GM19023 (cell line): ENCODE measurements at regions not wholly inside any gene's neighbourhood (a gene's known extent, or its start where the extent isn't known, plus 50 kb on each side); places are given as distances from the start of the nearest gene placed in this dataset.
A peak's percentile ranks its signal among the peaks of the same experiment; 100 is the strongest.

Experiments used
- ATAC-seq: cut with Tn5 transposase; IDR thresholded peaks from one replicate; pipeline ENCODE4 v1.9.1; 2021; ENCODE audit warnings: mild to moderate bottlenecking, moderate library complexity; ENCODE audit not compliant: unreplicated experiment

DNA sequence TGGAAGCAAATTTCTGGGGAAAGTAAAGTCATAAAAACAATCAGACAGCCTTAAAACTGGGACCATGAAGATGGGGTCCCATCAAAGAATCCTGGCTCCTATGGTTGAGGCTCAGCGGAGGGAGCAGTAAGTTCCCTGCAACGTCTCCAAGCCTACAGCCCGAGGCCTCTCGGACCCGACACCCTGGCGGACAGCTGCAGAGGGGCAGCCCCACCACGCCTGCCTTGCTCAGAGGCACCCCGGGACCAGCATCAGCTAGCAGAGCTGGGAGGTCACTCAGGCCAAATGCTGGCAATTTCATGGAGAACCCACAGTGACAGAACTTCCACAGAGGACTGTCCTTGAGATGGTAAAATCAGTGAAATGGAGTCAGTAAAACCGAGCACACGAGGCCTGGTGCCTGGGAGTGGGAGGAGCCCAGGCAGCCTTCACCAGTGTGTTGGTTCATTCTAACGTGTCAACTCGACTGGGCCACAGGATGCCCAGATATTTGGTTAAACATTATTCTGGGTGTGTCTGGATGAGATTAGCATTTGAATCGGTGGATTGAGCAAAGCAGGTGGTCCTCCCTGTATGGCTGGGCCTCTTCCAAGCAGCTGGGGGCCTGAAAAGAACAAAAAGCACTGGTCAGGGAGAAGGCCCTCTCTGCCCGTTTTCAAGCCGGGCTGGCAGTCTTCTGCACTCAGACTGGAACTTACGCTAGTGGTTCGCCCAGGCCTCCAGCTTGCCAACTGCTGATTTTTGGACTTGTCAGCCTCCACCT is 96.2 kb upstream of the INSIG1 start:
- ATAC-seq = no peak

DNA sequence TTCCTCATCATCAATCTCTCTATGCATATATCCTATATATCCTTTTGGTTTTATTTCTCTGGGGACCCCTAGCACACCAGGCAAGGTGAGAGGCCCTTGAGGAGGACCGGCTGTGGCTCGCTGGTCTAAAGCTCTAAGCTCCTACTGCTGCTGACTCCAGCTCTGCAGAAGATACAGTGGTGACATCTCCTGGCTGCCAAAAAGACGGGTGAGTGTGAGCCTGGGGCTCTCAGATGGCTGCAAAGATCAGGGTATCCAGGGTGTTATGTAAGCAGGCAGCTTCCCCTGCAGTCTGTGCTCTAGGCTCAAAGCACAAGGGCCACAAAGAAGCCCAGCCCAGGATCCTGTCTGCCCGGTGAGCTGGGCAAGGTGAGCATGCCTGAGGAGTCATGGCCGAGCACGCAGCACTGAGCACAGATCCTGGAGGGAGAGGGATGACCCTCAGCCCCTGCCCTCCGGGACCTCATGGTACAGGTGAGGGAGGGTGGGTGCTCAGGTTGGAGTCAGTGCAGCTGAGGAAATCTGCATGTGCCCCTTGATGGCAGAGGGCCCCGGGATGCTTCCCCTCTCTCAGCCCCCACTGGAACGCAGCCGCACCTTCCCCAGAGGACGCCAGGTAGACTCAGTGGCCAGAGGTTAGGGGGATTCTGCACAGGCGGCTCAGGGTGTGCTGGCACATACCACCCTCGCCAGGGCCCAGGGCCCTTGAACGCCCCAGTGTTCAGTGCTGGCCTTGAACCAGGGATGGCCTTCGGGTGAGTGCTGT is 95.4 kb upstream of the INSIG1 start:
- ATAC-seq = no peak

DNA sequence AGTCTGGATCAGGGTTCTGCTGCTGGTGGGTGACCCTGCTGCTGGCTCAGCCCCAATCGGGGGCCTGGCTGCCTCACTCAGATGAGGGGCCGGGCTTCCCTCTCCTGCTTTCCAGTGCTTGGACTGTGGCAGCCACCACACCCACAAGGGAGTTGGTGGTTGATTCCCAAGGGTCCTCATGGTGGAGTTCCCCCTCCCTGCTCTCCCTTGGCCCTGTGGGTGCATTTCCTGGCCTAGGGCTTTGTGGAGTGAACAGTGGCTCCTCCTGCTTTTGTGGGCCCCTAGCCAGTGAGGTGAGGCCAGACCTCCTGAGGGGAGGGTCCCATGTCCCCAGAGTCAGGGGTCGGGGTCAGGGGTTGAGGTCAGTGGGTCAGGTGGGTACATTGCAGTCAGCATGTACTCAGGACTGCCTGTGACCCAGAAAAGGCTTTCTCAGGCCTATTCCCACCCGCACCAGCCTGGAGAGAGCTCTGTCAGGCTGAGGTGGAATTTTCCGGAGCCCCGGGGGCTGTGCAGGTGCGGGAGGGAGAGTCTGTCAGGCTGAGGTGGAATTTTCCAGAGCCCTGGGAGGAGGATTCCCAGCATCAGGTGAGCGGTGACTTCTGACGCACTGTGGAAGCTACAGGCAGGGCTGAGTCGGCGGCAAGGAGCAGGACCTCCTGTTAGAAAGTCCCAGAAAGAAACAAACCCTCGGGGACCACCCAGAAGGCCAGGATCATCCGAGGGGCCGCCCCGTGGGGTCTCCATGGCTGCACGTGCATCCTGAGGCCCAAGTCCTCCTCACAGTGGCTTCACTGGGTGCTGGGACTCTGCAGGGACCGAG is 94.4 kb upstream of the INSIG1 start:
- no peak for ATAC-seq

DNA sequence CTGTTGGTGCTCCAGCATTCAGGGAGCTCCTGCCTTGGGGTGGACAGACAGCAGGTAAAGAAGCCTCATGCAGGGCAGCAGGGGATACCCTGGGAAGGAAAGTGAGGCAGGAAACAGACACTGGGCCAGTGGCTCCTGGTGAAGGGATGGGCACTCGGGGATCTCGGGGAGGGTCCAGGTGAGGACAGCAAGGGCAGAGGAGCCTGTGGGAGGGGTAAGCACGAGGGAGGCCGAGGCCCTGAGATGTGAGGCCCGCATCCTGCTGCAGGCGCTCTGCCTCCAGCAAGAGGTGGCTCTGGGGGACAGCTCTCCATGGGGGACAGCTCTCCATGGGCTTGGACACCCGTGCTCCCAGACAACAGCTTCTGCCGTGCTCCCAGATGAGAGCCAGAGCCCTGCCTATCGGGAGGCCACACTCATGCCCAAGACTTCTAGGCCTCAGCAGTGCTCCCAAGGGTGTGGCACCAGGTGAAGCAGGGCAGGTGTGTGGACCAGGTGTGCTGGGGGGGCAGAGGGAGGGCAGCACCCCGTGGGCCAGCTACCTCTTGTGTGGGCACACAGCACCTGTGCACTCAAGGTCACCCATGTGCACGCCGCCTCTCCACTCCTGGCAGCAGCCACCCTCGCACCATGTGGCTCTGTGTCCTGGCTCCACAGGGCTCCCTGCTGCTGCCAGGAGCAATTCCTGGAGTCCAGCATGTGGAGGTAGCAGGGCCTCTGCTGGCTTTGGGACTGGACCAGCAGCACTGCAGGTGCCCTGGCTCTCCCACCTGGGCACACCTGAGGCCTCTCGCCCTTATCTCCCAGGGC is 93.6 kb upstream of the INSIG1 start:
- no peak for ATAC-seq

GRCh38 chr7:155204744-155205367 is 92.8 kb upstream of the INSIG1 start:
- ATAC-seq = no peak

- peak; percentile 84 for ATAC-seq
Measured at GRCh38 chr7:155205368-155206317, 92.0 kb upstream of the INSIG1 start.

GRCh38 chr7:155206318-155207020 is 91.2 kb upstream of the INSIG1 start:
- peak; percentile 44 for ATAC-seq

DNA sequence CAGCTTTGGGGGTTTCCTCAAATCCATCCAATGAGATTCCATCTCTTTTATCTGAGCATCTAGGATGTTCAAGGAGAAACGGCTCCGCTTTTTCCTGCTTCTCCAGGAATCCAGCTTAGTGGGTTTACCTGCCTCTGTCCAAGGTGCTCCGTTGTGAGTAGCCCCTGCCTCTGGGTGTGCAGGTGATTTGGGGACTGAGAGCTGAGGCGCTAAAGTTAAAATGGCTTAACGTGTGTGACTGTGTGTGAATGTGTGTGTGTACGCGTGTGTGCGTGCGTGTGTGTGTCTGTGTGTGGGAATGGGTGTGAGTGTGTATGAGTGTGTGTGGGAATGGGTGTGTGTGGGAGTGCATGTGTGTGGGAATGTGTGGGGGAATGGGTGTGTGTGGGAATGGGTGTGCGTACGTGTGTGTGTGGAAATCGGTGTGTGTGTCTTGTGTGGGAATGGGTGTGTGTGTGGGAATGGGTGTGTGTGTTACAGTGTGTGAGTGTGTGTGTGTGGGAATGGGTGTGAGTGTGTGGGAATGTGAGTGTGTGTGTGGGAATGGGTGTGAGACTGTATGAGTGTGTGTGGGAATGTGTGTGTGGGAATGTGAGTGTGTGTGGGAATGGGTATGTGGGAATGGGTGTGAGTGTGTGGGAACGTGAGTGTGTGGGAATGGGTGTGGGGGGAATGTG is 90.2 kb upstream of the INSIG1 start:
- ATAC-seq = no peak

GRCh38 chr7:155208681-155209477 is 88.8 kb upstream of the INSIG1 start:
- ATAC-seq = no peak

GRCh38 chr7:155209478-155210319 is 88.0 kb upstream of the INSIG1 start:
- ATAC-seq = no peak

DNA sequence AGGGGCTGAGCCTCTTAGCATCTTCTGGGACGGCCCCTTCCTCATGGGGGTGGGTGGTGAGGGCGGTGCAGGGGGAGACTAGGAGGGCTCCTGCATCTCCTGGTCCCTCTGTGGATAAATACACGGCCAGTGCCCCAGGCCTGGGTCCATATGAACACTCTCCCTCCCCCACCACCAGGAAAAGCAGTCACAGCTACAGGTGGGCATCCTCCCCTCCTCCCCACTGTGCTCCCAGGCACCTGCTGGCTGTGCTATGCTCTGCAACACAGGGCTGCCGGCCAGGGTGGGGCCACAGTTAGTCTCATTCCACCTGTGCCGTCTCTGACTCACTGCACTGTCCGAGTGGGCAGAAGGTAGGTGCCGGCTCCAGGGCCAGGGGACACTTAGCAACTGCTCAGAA is 87.3 kb upstream of the INSIG1 start:
- ATAC-seq = no peak

- ATAC-seq = no peak
Measured at GRCh38 chr7:155211173-155211572, 86.5 kb upstream of the INSIG1 start.

GRCh38 chr7:155211761-155212160 is 85.9 kb upstream of the INSIG1 start:
- no peak for ATAC-seq

GRCh38 chr7:155212301-155213015 is 85.2 kb upstream of the INSIG1 start:
- no peak for ATAC-seq

- no peak for ATAC-seq
Measured at GRCh38 chr7:155213385-155213784, 84.3 kb upstream of the INSIG1 start.
